Activated naive CD8-positive, alpha-beta T cell treated with anti-CD3 and anti-CD28 coated beads, Interleukin-2, amount 10 ng/mL, durations not matched to agents 7 days and 5 days (primary cell): ENCODE measurements at regions not wholly inside any gene's neighbourhood (a gene's known extent, or its start where the extent isn't known, plus 50 kb on each side); places are given as distances from the start of the nearest gene placed in this dataset.
"Not testable (repeated sequence)": the region's sequence is repeated elsewhere in the genome, so short reads cannot be mapped to it uniquely, and the experiment has no call there.

Source experiments
- ATAC-seq: fragments of 150-1000 bp; cut with Tn5 transposase; one replicate; pipeline ENCODE4 v1.10.0; 2021; ENCODE audit warnings: low read depth, moderate library complexity
- POLR2A ChIA-PET: fragments of 350-600 bp; sonication (Branson Sonifier 250); formaldehyde crosslinking; loops from one replicate; lab custom pipeline; 2021; ENCODE audit warnings: antibody characterized with exemption; lab: Charles Lee
- DNase-seq: peaks from one replicate; pipeline ENCODE4 v3.0.0; 2021
- H3K27ac Mint-ChIP-seq: one replicate; pipeline ENCODE4 v1.8.0; 2022; ENCODE audit warnings: mild to moderate bottlenecking, mixed read lengths
- H3K27me3 Mint-ChIP-seq: one replicate; pipeline ENCODE4 v1.8.0; 2022; ENCODE audit warnings: mild to moderate bottlenecking, moderate library complexity, mixed read lengths
- H3K36me3 Mint-ChIP-seq: one replicate; pipeline ENCODE4 v1.8.0; 2021; ENCODE audit warnings: mild to moderate bottlenecking, mixed read lengths
- H3K4me1 Mint-ChIP-seq: one replicate; pipeline ENCODE4 v1.8.0; 2021; ENCODE audit warnings: mixed read lengths
- H3K4me3 Mint-ChIP-seq: one replicate; pipeline ENCODE4 v1.8.0; 2022; ENCODE audit warnings: mild to moderate bottlenecking, moderate library complexity, mixed read lengths
- H3K9me3 Mint-ChIP-seq: one replicate; pipeline ENCODE4 v1.8.0; 2021; ENCODE audit warnings: mixed read lengths

GRCh38 chr4:19214591-19215186 lies 1037.0 kb upstream of the SLIT2 start:
- H3K27ac Mint-ChIP-seq: no peak overlapping the region
- peaks cover 2% of the 10 kb centered on the region for H3K9me3 Mint-ChIP-seq
- DNase-seq: no peak
- POLR2A ChIA-PET: no interaction called here
- ATAC-seq: no peak
- H3K36me3 Mint-ChIP-seq: no peaks in the 10 kb centered on the region
- no peak overlapping the region for H3K4me3 Mint-ChIP-seq
- H3K4me1 Mint-ChIP-seq: no peaks in the 10 kb centered on the region
- H3K27me3 Mint-ChIP-seq: no peaks in the 10 kb centered on the region

- no peak for ATAC-seq
- H3K4me3 Mint-ChIP-seq: no peak overlapping the region
- POLR2A ChIA-PET: no interaction called here
- no peaks in the 10 kb centered on the region for H3K36me3 Mint-ChIP-seq
- H3K27ac Mint-ChIP-seq: no peak overlapping the region
- no peak for DNase-seq
- no peaks in the 10 kb centered on the region for H3K27me3 Mint-ChIP-seq
- H3K4me1 Mint-ChIP-seq: no peaks in the 10 kb centered on the region
- peaks cover 2% of the 10 kb centered on the region for H3K9me3 Mint-ChIP-seq
Observed at GRCh38 chr4:19213388-19213787, 1038.3 kb upstream of the SLIT2 start.

GRCh38 chr4:19205853-19206252 lies 1045.9 kb upstream of the SLIT2 start:
- H3K27ac Mint-ChIP-seq: no peak overlapping the region
- H3K27me3 Mint-ChIP-seq: no peaks in the 10 kb centered on the region
- DNase-seq: no peak
- H3K36me3 Mint-ChIP-seq: no peaks in the 10 kb centered on the region
- no peaks in the 10 kb centered on the region for H3K4me1 Mint-ChIP-seq
- no peaks in the 10 kb centered on the region for H3K9me3 Mint-ChIP-seq
- POLR2A ChIA-PET: no interaction called here
- ATAC-seq: no peak
- no peak overlapping the region for H3K4me3 Mint-ChIP-seq

- H3K27ac Mint-ChIP-seq, H3K4me1 Mint-ChIP-seq, DNase-seq, H3K4me3 Mint-ChIP-seq, H3K27me3 Mint-ChIP-seq, H3K9me3 Mint-ChIP-seq, H3K36me3 Mint-ChIP-seq, POLR2A ChIA-PET, ATAC-seq: not testable (repeated sequence)
Observed at GRCh38 chr4:19197838-19198237, 1053.9 kb upstream of the SLIT2 start.

GRCh38 chr4:19195696-19196095 lies 1056.0 kb upstream of the SLIT2 start:
- Mint-ChIP-seq H3K9me3 (peaks cover 5% of the 10 kb centered on the region), H3K36me3 (no peaks in the 10 kb centered on the region), H3K27ac (no peak overlapping the region), H3K27me3 (no peaks in the 10 kb centered on the region), H3K4me1 (no peaks in the 10 kb centered on the region), H3K4me3 (no peak overlapping the region)
- DNase-seq (no peak), ATAC-seq (no peak)
- POLR2A ChIA-PET: no interaction called here

- Mint-ChIP-seq H3K27me3 (no peaks in the 10 kb centered on the region), H3K36me3 (no peaks in the 10 kb centered on the region), H3K4me3 (no peak overlapping the region), H3K27ac (no peak overlapping the region), H3K4me1 (no peaks in the 10 kb centered on the region), H3K9me3 (peaks cover 5% of the 10 kb centered on the region)
- ATAC-seq (no peak), DNase-seq (no peak)
- POLR2A ChIA-PET: no interaction called here
Observed at GRCh38 chr4:19194672-19195071, 1057.0 kb upstream of the SLIT2 start.

- Mint-ChIP-seq H3K27me3 (no peaks in the 10 kb centered on the region), H3K36me3 (no peaks in the 10 kb centered on the region), H3K4me3 (no peak overlapping the region), H3K9me3 (peaks cover 2% of the 10 kb centered on the region), H3K4me1 (no peaks in the 10 kb centered on the region), H3K27ac (no peak overlapping the region)
- ATAC-seq (no peak), DNase-seq (no peak)
- POLR2A ChIA-PET: no interaction called here
Observed at GRCh38 chr4:19193274-19193981, 1058.3 kb upstream of the SLIT2 start.

- Mint-ChIP-seq H3K27ac (no peak overlapping the region), H3K36me3 (no peaks in the 10 kb centered on the region), H3K4me1 (no peaks in the 10 kb centered on the region), H3K9me3 (peaks cover 2% of the 10 kb centered on the region), H3K27me3 (no peaks in the 10 kb centered on the region), H3K4me3 (no peak overlapping the region)
- POLR2A ChIA-PET: no interaction called here
- ATAC-seq: no peak
- DNase-seq: no peak
Observed at GRCh38 chr4:19191979-19192650, 1059.6 kb upstream of the SLIT2 start.

GRCh38 chr4:19187691-19188090 lies 1064.0 kb upstream of the SLIT2 start:
- H3K36me3 Mint-ChIP-seq: no peaks in the 10 kb centered on the region
- no peaks in the 10 kb centered on the region for H3K27me3 Mint-ChIP-seq
- no peaks in the 10 kb centered on the region for H3K4me1 Mint-ChIP-seq
- DNase-seq (no peak), ATAC-seq (no peak)
- no peak overlapping the region for H3K27ac Mint-ChIP-seq
- POLR2A ChIA-PET: no interaction called here
- H3K4me3 Mint-ChIP-seq: no peak overlapping the region
- no peaks in the 10 kb centered on the region for H3K9me3 Mint-ChIP-seq

GRCh38 chr4:19187096-19187495 lies 1064.6 kb upstream of the SLIT2 start:
- Mint-ChIP-seq H3K9me3 (no peaks in the 10 kb centered on the region), H3K36me3 (no peaks in the 10 kb centered on the region), H3K27me3 (no peaks in the 10 kb centered on the region), H3K4me3 (no peak overlapping the region), H3K4me1 (no peaks in the 10 kb centered on the region), H3K27ac (no peak overlapping the region)
- POLR2A ChIA-PET: no interaction called here
- ATAC-seq (no peak), DNase-seq (no peak)

- H3K4me3 Mint-ChIP-seq, H3K36me3 Mint-ChIP-seq, ATAC-seq, POLR2A ChIA-PET, H3K27ac Mint-ChIP-seq, H3K4me1 Mint-ChIP-seq, H3K9me3 Mint-ChIP-seq, H3K27me3 Mint-ChIP-seq, DNase-seq: not testable (repeated sequence)
Observed at GRCh38 chr4:19181631-19182030, 1070.1 kb upstream of the SLIT2 start.

- ATAC-seq: no peak
- POLR2A ChIA-PET: no interaction called here
- DNase-seq: no peak
- Mint-ChIP-seq H3K27ac (no peak overlapping the region), H3K4me3 (no peak overlapping the region), H3K27me3 (no peaks in the 10 kb centered on the region), H3K4me1 (no peaks in the 10 kb centered on the region), H3K9me3 (peaks cover 9% of the 10 kb centered on the region), H3K36me3 (no peaks in the 10 kb centered on the region)
Observed at GRCh38 chr4:19178835-19179234, 1072.9 kb upstream of the SLIT2 start.

- Mint-ChIP-seq H3K4me3 (no peak overlapping the region), H3K27me3 (no peaks in the 10 kb centered on the region), H3K9me3 (peaks cover 10% of the 10 kb centered on the region), H3K27ac (no peak overlapping the region), H3K4me1 (no peaks in the 10 kb centered on the region), H3K36me3 (no peaks in the 10 kb centered on the region)
- no peak for ATAC-seq
- POLR2A ChIA-PET: no interaction called here
- no peak for DNase-seq
Observed at GRCh38 chr4:19177616-19178015, 1074.1 kb upstream of the SLIT2 start.

GRCh38 chr4:19171832-19172231 lies 1079.9 kb upstream of the SLIT2 start:
- Mint-ChIP-seq H3K27ac (no peak overlapping the region), H3K4me1 (no peaks in the 10 kb centered on the region), H3K36me3 (no peaks in the 10 kb centered on the region), H3K9me3 (peaks cover 3% of the 10 kb centered on the region), H3K4me3 (no peak overlapping the region), H3K27me3 (no peaks in the 10 kb centered on the region)
- DNase-seq (no peak), ATAC-seq (no peak)
- POLR2A ChIA-PET: no interaction called here
